HFFc6 (cell line): ENCODE measurements at regions not wholly inside any gene's neighbourhood (a gene's known extent, or its start where the extent isn't known, plus 50 kb on each side); places are given as distances from the start of the nearest gene placed in this dataset.

Source experiments
- DNase-seq: peaks from one replicate; pipeline ENCODE4 v3.0.0-alpha.2; 2018
- H3K27ac Mint-ChIP-seq: 2 replicates; pipeline ENCODE4 v1.8.0; 2020; ENCODE audit warnings: mild to moderate bottlenecking, mixed read lengths
- H3K27me3 Mint-ChIP-seq: 2 replicates; pipeline ENCODE4 v1.8.0; 2021; ENCODE audit warnings: mild to moderate bottlenecking, moderate library complexity, mixed read lengths; ENCODE audit not compliant: insufficient read depth
- H3K36me3 Mint-ChIP-seq: 2 replicates; pipeline ENCODE4 v1.8.0; 2021; ENCODE audit warnings: low read depth, mixed read lengths
- H3K4me1 Mint-ChIP-seq: 2 replicates; pipeline ENCODE4 v1.8.0; 2020; ENCODE audit warnings: low read depth, mixed read lengths
- H3K4me3 Mint-ChIP-seq: 2 replicates; pipeline ENCODE4 v1.8.0; 2020; ENCODE audit warnings: mild to moderate bottlenecking, moderate library complexity, mixed read lengths
- H3K9me3 Mint-ChIP-seq: 2 replicates; pipeline ENCODE4 v1.8.0; 2020; ENCODE audit warnings: mild to moderate bottlenecking, mixed read lengths
- TF ChIP-seq, protein P1 (sequence below): fragments of 200-600 bp; sonication (generic); IDR thresholded peaks from 2 replicates; pipeline ENCODE4 v1.5.0; 2021; ENCODE audit warnings: antibody characterized with exemption, mild to moderate bottlenecking

DNA sequence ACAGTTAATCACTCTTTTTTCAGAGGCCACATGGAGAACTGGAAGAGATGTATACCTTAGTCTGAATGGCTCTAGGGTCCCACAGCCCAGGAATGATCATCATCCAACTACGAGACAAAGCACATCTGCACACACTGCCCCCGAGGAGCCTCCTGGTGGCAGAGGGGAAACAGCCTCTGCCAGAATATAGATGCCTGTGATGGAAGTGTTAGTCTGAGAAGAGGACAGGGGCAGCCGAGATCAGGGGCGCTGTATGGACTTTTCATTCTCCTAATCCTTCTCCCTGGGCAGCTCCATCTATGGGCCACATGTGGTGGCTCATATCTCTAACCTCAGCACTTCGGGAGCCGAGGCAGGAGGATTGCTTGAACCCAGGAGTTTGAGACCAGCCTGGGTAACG, 82.8 kb upstream of the CAPRIN2 start:
- no peak overlapping the region for H3K4me3 Mint-ChIP-seq
- TF ChIP-seq, protein P1, sequence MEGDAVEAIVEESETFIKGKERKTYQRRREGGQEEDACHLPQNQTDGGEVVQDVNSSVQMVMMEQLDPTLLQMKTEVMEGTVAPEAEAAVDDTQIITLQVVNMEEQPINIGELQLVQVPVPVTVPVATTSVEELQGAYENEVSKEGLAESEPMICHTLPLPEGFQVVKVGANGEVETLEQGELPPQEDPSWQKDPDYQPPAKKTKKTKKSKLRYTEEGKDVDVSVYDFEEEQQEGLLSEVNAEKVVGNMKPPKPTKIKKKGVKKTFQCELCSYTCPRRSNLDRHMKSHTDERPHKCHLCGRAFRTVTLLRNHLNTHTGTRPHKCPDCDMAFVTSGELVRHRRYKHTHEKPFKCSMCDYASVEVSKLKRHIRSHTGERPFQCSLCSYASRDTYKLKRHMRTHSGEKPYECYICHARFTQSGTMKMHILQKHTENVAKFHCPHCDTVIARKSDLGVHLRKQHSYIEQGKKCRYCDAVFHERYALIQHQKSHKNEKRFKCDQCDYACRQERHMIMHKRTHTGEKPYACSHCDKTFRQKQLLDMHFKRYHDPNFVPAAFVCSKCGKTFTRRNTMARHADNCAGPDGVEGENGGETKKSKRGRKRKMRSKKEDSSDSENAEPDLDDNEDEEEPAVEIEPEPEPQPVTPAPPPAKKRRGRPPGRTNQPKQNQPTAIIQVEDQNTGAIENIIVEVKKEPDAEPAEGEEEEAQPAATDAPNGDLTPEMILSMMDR: peak; percentile 34; the same call in 1 of the 2 replicates
- H3K27ac Mint-ChIP-seq: no peak overlapping the region
- DNase-seq: no peak
- peaks cover 32% of the 10 kb centered on the region for H3K27me3 Mint-ChIP-seq
- no peaks in the 10 kb centered on the region for H3K9me3 Mint-ChIP-seq
- no peaks in the 10 kb centered on the region for H3K4me1 Mint-ChIP-seq
- H3K36me3 Mint-ChIP-seq: no peaks in the 10 kb centered on the region

DNA sequence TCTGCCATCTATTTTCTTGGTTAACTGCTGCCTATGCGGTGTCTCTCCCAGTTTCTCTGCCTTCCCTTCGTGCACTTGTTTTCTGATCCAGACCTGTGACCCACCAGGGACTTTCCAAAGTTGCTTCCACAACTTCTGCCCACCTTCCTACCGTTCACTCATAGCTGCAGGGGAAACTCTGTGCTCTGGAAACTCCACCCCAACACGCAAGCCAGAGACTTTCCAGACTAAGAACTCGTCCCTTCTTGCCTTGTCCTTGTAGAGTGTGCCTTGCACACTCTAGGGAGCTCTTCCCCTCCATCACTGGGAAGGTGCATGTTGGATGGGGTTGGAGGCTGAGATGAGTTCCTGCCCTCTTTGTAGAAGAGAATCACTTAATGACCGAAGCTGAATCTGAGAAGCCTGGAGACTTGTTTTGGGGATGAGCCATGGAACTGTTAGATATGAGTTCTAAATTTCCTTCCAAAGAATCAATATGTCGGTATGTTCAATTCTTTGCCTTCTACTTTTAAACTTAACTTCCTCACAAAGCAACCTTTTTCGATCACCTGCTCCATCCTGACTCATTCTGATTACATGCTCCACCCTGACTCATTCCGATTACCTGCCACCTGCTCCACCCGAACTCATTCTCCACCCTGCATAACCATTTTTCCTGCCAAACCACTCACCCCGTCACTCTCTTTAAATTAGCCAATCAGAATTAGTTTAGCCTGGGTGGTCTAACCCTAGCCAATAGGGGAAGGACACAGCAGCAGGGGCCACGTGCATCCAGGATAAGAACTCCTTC, 82.1 kb upstream of the CAPRIN2 start:
- Mint-ChIP-seq H3K4me1 (no peaks in the 10 kb centered on the region), H3K4me3 (no peak overlapping the region), H3K36me3 (no peaks in the 10 kb centered on the region), H3K27me3 (peaks cover 33% of the 10 kb centered on the region), H3K9me3 (no peaks in the 10 kb centered on the region), H3K27ac (no peak overlapping the region)
- no peak for DNase-seq
- TF ChIP-seq, protein P1: no peak

DNA sequence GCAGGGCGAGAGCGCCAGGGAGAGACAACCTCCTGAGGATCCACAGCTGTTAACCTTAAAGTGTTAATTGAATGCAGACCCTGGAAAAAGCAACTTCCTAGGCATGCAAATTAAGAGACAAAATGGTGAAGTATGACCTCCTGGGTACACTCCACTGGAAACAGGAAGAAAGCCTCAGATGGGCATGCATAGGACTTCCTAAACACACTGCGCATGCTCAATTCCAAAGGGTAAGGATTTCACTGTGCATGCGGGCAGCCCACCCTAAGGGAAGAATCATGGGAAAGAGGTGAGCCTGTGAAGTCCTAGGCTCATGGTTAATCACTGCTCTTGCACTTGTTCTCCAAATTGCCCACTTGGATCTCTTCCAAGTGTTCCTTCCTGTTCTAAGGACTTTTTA, 80.5 kb upstream of the CAPRIN2 start:
- TF ChIP-seq, protein P1: no peak
- H3K36me3 Mint-ChIP-seq: no peaks in the 10 kb centered on the region
- H3K4me3 Mint-ChIP-seq: no peak overlapping the region
- no peak for DNase-seq
- H3K27me3 Mint-ChIP-seq: peaks cover 29% of the 10 kb centered on the region
- no peak overlapping the region for H3K27ac Mint-ChIP-seq
- no peaks in the 10 kb centered on the region for H3K9me3 Mint-ChIP-seq
- H3K4me1 Mint-ChIP-seq: no peaks in the 10 kb centered on the region

DNA sequence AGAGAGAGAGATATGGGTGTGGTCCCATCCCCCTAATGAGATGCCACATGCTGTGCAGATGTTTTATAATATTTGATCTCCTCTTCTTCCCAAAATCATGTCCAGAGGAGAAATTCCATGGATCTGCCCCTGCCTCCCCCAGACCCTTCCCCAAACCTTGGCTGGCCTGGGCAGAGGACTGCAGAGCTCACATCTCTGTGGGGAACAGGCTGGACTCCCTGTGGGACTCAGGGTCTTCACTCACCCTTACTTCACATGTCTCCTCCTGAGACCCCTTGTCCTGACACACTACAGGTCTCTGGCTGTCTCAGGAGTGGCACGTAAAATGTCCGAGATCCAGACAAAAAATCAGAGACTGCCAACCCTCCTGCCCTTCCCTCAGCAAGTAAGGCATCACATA, 76.0 kb upstream of the CAPRIN2 start:
- Mint-ChIP-seq H3K4me3 (no peak overlapping the region), H3K27me3 (peaks cover 23% of the 10 kb centered on the region), H3K4me1 (no peaks in the 10 kb centered on the region), H3K27ac (no peak overlapping the region), H3K9me3 (no peaks in the 10 kb centered on the region), H3K36me3 (no peaks in the 10 kb centered on the region)
- TF ChIP-seq, protein P1: no peak
- no peak for DNase-seq

DNA sequence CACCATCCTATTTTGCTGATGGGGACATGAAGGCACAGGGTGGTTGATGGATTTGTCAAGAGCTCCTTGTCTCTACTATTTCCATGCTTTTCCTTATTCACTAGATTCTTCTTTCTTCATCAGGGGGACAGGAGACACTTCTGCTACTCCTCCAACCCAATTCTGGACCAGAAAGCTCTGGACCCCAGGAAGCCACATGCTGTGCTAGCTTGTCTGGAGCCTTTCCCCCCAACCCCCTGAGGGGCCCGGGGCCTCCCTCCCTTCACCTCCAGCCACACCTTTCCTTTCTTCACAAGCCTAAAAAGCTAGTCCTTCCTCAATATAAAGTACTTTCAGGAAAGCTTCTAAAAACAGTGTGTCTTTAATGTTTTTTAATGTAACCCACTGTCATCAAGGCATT, 75.1 kb upstream of the CAPRIN2 start:
- Mint-ChIP-seq H3K4me3 (no peak overlapping the region), H3K9me3 (no peaks in the 10 kb centered on the region), H3K27me3 (peaks cover 22% of the 10 kb centered on the region), H3K36me3 (no peaks in the 10 kb centered on the region), H3K4me1 (no peaks in the 10 kb centered on the region), H3K27ac (no peak overlapping the region)
- TF ChIP-seq, protein P1: no peak
- DNase-seq: no peak
